LNCaP clone FGC (cell line): ENCODE measurements at regions not wholly inside any gene's neighbourhood (a gene's known extent, or its start where the extent isn't known, plus 50 kb on each side); places are given as distances from the start of the nearest gene placed in this dataset.
"Not testable (repeated sequence)": the region's sequence is repeated elsewhere in the genome, so short reads cannot be mapped to it uniquely, and the experiment has no call there.

Experiments
- DNase-seq: peaks from one replicate; pipeline ENCODE4 v3.0.0-alpha.2; 2011; ENCODE audit warnings: low read depth
- H3K4me3 ChIP-seq: 2 replicates; pipeline ENCODE4 v1.5.1; 2011; ENCODE audit warnings: mild to moderate bottlenecking, low read depth, low read length, control low read depth
- CTCF ChIP-seq: IDR thresholded peaks from 2 replicates; pipeline ENCODE4 v1.5.1; 2012; ENCODE audit warnings: mild to moderate bottlenecking; ENCODE audit not compliant: control insufficient read depth, insufficient read depth; ENCODE audit errors: extremely low read depth

GRCh38 chr14:89093083-89093730 lies 268.8 kb downstream of the TTC8 start:
- no peak for DNase-seq
- no peak overlapping the region for H3K4me3 ChIP-seq
- TF ChIP-seq CTCF: no peak

GRCh38 chr14:89095036-89095435 lies 270.6 kb downstream of the TTC8 start:
- no peak for DNase-seq
- no peak overlapping the region for H3K4me3 ChIP-seq
- TF ChIP-seq CTCF: no peak

GRCh38 chr14:89096946-89097345 lies 272.5 kb downstream of the TTC8 start:
- no peak for DNase-seq
- no peak overlapping the region for H3K4me3 ChIP-seq
- TF ChIP-seq CTCF: no peak

- no peak for TF ChIP-seq CTCF
- DNase-seq: no peak
- no peak overlapping the region for H3K4me3 ChIP-seq
Observed at GRCh38 chr14:89098254-89098653, 273.8 kb downstream of the TTC8 start.

- not testable (repeated sequence) for DNase-seq, H3K4me3 ChIP-seq
Observed at GRCh38 chr14:89104171-89104817, 279.8 kb downstream of the TTC8 start.

GRCh38 chr14:89104861-89105260 lies 280.4 kb downstream of the TTC8 start:
- not testable (repeated sequence) for DNase-seq, H3K4me3 ChIP-seq
